ENCODE measurements at regions not wholly inside any gene's neighbourhood (a gene's known extent, or its start where the extent isn't known, plus 50 kb on each side); places are given as distances from the start of the nearest gene placed in this dataset.

- H3K4me2 ChIP-seq (ENCODE audit: low read length): no peak overlapping the region
- H3K4me3 ChIP-seq (ENCODE audit: low read depth, low read length): no peak overlapping the region
- peak in 1 of 2 donors; percentile 74 for DNase-seq
- no peaks in the 10 kb centered on the region for H3K27me3 ChIP-seq (ENCODE audit: insufficient read depth, low read length)
- no peak overlapping the region for H3K18ac ChIP-seq (ENCODE audit: low read length)
- H2BK12ac ChIP-seq (ENCODE audit: low read length): no peak overlapping the region
- H3K9ac ChIP-seq (ENCODE audit: low read length): no peak overlapping the region
- H3K14ac ChIP-seq (ENCODE audit: low read length): no peak overlapping the region
- no peaks in the 10 kb centered on the region for H3K79me1 ChIP-seq (ENCODE audit: low read length)
- no peak overlapping the region for H3K23ac ChIP-seq (ENCODE audit: low read length)
- WGBS (ENCODE audit: extremely low coverage, insufficient coverage, insufficient read length): no CpG with 5 or more reads among the region's 1 CpG
- H2BK120ac ChIP-seq (ENCODE audit: insufficient read depth, low read length, poor library complexity): no peak overlapping the region
- no peak overlapping the region for H2BK5ac ChIP-seq (ENCODE audit: low read depth, low read length, poor library complexity)
- H3K27ac ChIP-seq (ENCODE audit: low read depth, low read length): no peak overlapping the region
- no peaks in the 10 kb centered on the region for H3K79me2 ChIP-seq (ENCODE audit: control insufficient read depth, insufficient read depth, low read length, poor library complexity)
- H3K36me3 ChIP-seq (ENCODE audit: control insufficient read depth in 1 of 2, insufficient read depth in 2 of 2, low read length in 2 of 2): no peaks in the 10 kb centered on the region
- H4K12ac ChIP-seq (ENCODE audit: low read depth, low read length): no peak overlapping the region
- no peak overlapping the region for H4K8ac ChIP-seq (ENCODE audit: low read depth, low read length)
- H2AFZ ChIP-seq (ENCODE audit: insufficient read depth, low read length, poor library complexity): no peak overlapping the region
- no peaks in the 10 kb centered on the region for H3K4me1 ChIP-seq (ENCODE audit: control insufficient read depth in 1 of 2, insufficient read depth in 2 of 2, low read length in 2 of 2)
- H2AK5ac ChIP-seq (ENCODE audit: low read length): no peak overlapping the region
- H4K91ac ChIP-seq (ENCODE audit: low read depth, low read length): no peak overlapping the region
- H3K9me3 ChIP-seq (ENCODE audit: insufficient read depth, low read depth, low read length): no peaks in the 10 kb centered on the region
- no peak overlapping the region for H3K4ac ChIP-seq (ENCODE audit: low read depth, low read length)
These were observed 404.4 kb downstream of the TLL1 start for GRCh38 chr4:166277401-166277800.

- H2BK5ac ChIP-seq (ENCODE audit: low read depth, low read length, poor library complexity): no peak overlapping the region
- DNase-seq: no peak
- H3K4me3 ChIP-seq (ENCODE audit: low read depth, low read length): no peak overlapping the region
- no peak overlapping the region for H3K27ac ChIP-seq (ENCODE audit: low read depth, low read length)
- H2AFZ ChIP-seq (ENCODE audit: insufficient read depth, low read length, poor library complexity): no peak overlapping the region
- H2BK120ac ChIP-seq (ENCODE audit: insufficient read depth, low read length, poor library complexity): no peak overlapping the region
- H4K91ac ChIP-seq (ENCODE audit: low read depth, low read length): no peak overlapping the region
- H3K18ac ChIP-seq (ENCODE audit: low read length): no peak overlapping the region
- no peaks in the 10 kb centered on the region for H3K27me3 ChIP-seq (ENCODE audit: insufficient read depth, low read length)
- H2BK12ac ChIP-seq (ENCODE audit: low read length): no peak overlapping the region
- no peak overlapping the region for H3K9ac ChIP-seq (ENCODE audit: low read length)
- no peaks in the 10 kb centered on the region for H3K79me2 ChIP-seq (ENCODE audit: control insufficient read depth, insufficient read depth, low read length, poor library complexity)
- H3K79me1 ChIP-seq (ENCODE audit: low read length): no peaks in the 10 kb centered on the region
- no peaks in the 10 kb centered on the region for H3K36me3 ChIP-seq (ENCODE audit: control insufficient read depth in 1 of 2, insufficient read depth in 2 of 2, low read length in 2 of 2)
- H3K4me2 ChIP-seq (ENCODE audit: low read length): no peak overlapping the region
- no peak overlapping the region for H2AK5ac ChIP-seq (ENCODE audit: low read length)
- H3K4ac ChIP-seq (ENCODE audit: low read depth, low read length): no peak overlapping the region
- no peak overlapping the region for H4K8ac ChIP-seq (ENCODE audit: low read depth, low read length)
- WGBS (ENCODE audit: extremely low coverage, insufficient coverage, insufficient read length): no CpG with 5 or more reads among the region's 1 CpG
- H3K9me3 ChIP-seq (ENCODE audit: insufficient read depth, low read depth, low read length): no peaks in the 10 kb centered on the region
- H3K4me1 ChIP-seq (ENCODE audit: control insufficient read depth in 1 of 2, insufficient read depth in 2 of 2, low read length in 2 of 2): no peaks in the 10 kb centered on the region
- no peak overlapping the region for H3K14ac ChIP-seq (ENCODE audit: low read length)
- H4K12ac ChIP-seq (ENCODE audit: low read depth, low read length): no peak overlapping the region
- no peak overlapping the region for H3K23ac ChIP-seq (ENCODE audit: low read length)
These were observed 404.8 kb downstream of the TLL1 start for GRCh38 chr4:166277853-166278252.

- no peak overlapping the region for H2BK5ac ChIP-seq (ENCODE audit: low read depth, low read length, poor library complexity)
- H2AFZ ChIP-seq (ENCODE audit: insufficient read depth, low read length, poor library complexity): no peak overlapping the region
- H3K4me2 ChIP-seq (ENCODE audit: low read length): no peak overlapping the region
- no peak overlapping the region for H3K18ac ChIP-seq (ENCODE audit: low read length)
- H2BK120ac ChIP-seq (ENCODE audit: insufficient read depth, low read length, poor library complexity): no peak overlapping the region
- H3K79me2 ChIP-seq (ENCODE audit: control insufficient read depth, insufficient read depth, low read length, poor library complexity): no peaks in the 10 kb centered on the region
- no peak overlapping the region for H3K4me3 ChIP-seq (ENCODE audit: low read depth, low read length)
- H3K14ac ChIP-seq (ENCODE audit: low read length): no peak overlapping the region
- no peak overlapping the region for H3K27ac ChIP-seq (ENCODE audit: low read depth, low read length)
- no peak overlapping the region for H2AK5ac ChIP-seq (ENCODE audit: low read length)
- no peaks in the 10 kb centered on the region for H3K9me3 ChIP-seq (ENCODE audit: insufficient read depth, low read depth, low read length)
- no peaks in the 10 kb centered on the region for H3K27me3 ChIP-seq (ENCODE audit: insufficient read depth, low read length)
- no peak overlapping the region for H4K8ac ChIP-seq (ENCODE audit: low read depth, low read length)
- no peak overlapping the region for H4K91ac ChIP-seq (ENCODE audit: low read depth, low read length)
- no peak overlapping the region for H4K12ac ChIP-seq (ENCODE audit: low read depth, low read length)
- no peaks in the 10 kb centered on the region for H3K79me1 ChIP-seq (ENCODE audit: low read length)
- H3K4ac ChIP-seq (ENCODE audit: low read depth, low read length): no peak overlapping the region
- H3K36me3 ChIP-seq (ENCODE audit: control insufficient read depth in 1 of 2, insufficient read depth in 2 of 2, low read length in 2 of 2): no peaks in the 10 kb centered on the region
- H3K9ac ChIP-seq (ENCODE audit: low read length): no peak overlapping the region
- no peaks in the 10 kb centered on the region for H3K4me1 ChIP-seq (ENCODE audit: control insufficient read depth in 1 of 2, insufficient read depth in 2 of 2, low read length in 2 of 2)
- H2BK12ac ChIP-seq (ENCODE audit: low read length): no peak overlapping the region
- DNase-seq: no peak
- no peak overlapping the region for H3K23ac ChIP-seq (ENCODE audit: low read length)
These were observed 406.2 kb downstream of the TLL1 start for GRCh38 chr4:166279261-166279660.

GRCh38 chr4:166280642-166281041 is 407.6 kb downstream of the TLL1 start:
- H2AFZ ChIP-seq (ENCODE audit: insufficient read depth, low read length, poor library complexity): no peak overlapping the region

More at GRCh38 chr4:166280642-166281041, 407.6 kb downstream of the TLL1 start:
- H4K12ac ChIP-seq (ENCODE audit: low read depth, low read length): no peak overlapping the region
- H3K27ac ChIP-seq (ENCODE audit: low read depth, low read length): no peak overlapping the region
- DNase-seq: peak in 1 of 2 donors; percentile 60
- no peak overlapping the region for H2BK5ac ChIP-seq (ENCODE audit: low read depth, low read length, poor library complexity)
- H2AK5ac ChIP-seq (ENCODE audit: low read length): no peak overlapping the region
- H3K4me1 ChIP-seq (ENCODE audit: control insufficient read depth in 1 of 2, insufficient read depth in 2 of 2, low read length in 2 of 2): no peaks in the 10 kb centered on the region
- no peak overlapping the region for H3K4me2 ChIP-seq (ENCODE audit: low read length)
- no peak overlapping the region for H4K91ac ChIP-seq (ENCODE audit: low read depth, low read length)
- no peak overlapping the region for H3K9ac ChIP-seq (ENCODE audit: low read length)
- no peak overlapping the region for H2BK12ac ChIP-seq (ENCODE audit: low read length)
- no peaks in the 10 kb centered on the region for H3K27me3 ChIP-seq (ENCODE audit: insufficient read depth, low read length)
- no peaks in the 10 kb centered on the region for H3K36me3 ChIP-seq (ENCODE audit: control insufficient read depth in 1 of 2, insufficient read depth in 2 of 2, low read length in 2 of 2)
- H4K8ac ChIP-seq (ENCODE audit: low read depth, low read length): no peak overlapping the region
- H3K9me3 ChIP-seq (ENCODE audit: insufficient read depth, low read depth, low read length): no peaks in the 10 kb centered on the region
- H2BK120ac ChIP-seq (ENCODE audit: insufficient read depth, low read length, poor library complexity): no peak overlapping the region
- no peaks in the 10 kb centered on the region for H3K79me1 ChIP-seq (ENCODE audit: low read length)
- WGBS (ENCODE audit: extremely low coverage, insufficient coverage, insufficient read length): no CpG with 5 or more reads among the region's 1 CpG
- no peak overlapping the region for H3K4me3 ChIP-seq (ENCODE audit: low read depth, low read length)
- H3K14ac ChIP-seq (ENCODE audit: low read length): no peak overlapping the region
- no peak overlapping the region for H3K4ac ChIP-seq (ENCODE audit: low read depth, low read length)
- no peaks in the 10 kb centered on the region for H3K79me2 ChIP-seq (ENCODE audit: control insufficient read depth, insufficient read depth, low read length, poor library complexity)
- no peak overlapping the region for H3K18ac ChIP-seq (ENCODE audit: low read length)
- H3K23ac ChIP-seq (ENCODE audit: low read length): no peak overlapping the region

All from trophoblast cell (in vitro differentiated cells and primary cell).